ENCODE measurements at regions not wholly inside any gene's neighbourhood (a gene's known extent, or its start where the extent isn't known, plus 50 kb on each side); places are given as distances from the start of the nearest gene placed in this dataset.

GRCh38 chr5:53825016-53825415 lies 264.6 kb downstream of the NDUFS4 start:
- H2AFZ ChIP-seq (ENCODE audit: low read depth) = no peak overlapping the region
- no peaks in the 10 kb centered on the region for H3K79me2 ChIP-seq (ENCODE audit: insufficient read depth, low read depth)
- no peak overlapping the region for H3K4me3 ChIP-seq (IDR thresholded peaks at IDR 0.05; ENCODE audit: insufficient read depth, low read depth, low read length)
- no peak overlapping the region for H3K4me2 ChIP-seq
- TF ChIP-seq, protein P1, sequence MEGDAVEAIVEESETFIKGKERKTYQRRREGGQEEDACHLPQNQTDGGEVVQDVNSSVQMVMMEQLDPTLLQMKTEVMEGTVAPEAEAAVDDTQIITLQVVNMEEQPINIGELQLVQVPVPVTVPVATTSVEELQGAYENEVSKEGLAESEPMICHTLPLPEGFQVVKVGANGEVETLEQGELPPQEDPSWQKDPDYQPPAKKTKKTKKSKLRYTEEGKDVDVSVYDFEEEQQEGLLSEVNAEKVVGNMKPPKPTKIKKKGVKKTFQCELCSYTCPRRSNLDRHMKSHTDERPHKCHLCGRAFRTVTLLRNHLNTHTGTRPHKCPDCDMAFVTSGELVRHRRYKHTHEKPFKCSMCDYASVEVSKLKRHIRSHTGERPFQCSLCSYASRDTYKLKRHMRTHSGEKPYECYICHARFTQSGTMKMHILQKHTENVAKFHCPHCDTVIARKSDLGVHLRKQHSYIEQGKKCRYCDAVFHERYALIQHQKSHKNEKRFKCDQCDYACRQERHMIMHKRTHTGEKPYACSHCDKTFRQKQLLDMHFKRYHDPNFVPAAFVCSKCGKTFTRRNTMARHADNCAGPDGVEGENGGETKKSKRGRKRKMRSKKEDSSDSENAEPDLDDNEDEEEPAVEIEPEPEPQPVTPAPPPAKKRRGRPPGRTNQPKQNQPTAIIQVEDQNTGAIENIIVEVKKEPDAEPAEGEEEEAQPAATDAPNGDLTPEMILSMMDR (conservative IDR thresholded peaks at IDR 0.05; ENCODE audit: low read depth, low read length) = no peak
- H3K36me3 ChIP-seq (ENCODE audit: insufficient read depth) = no peaks in the 10 kb centered on the region
- no peaks in the 10 kb centered on the region for H3K27me3 ChIP-seq (ENCODE audit: insufficient read depth, low read depth)
- H3K9ac ChIP-seq = no peak overlapping the region
- H4K20me1 ChIP-seq (ENCODE audit: insufficient read depth) = no peaks in the 10 kb centered on the region
- H3K4me1 ChIP-seq (ENCODE audit: low read depth, poor library complexity, severe bottlenecking) = peaks cover 27% of the 10 kb centered on the region
- H3K27ac ChIP-seq = no peak overlapping the region

GRCh38 chr5:53825926-53826325 lies 265.5 kb downstream of the NDUFS4 start:
- Histone ChIP-seq H2AFZ (ENCODE audit: low read depth) (no peak overlapping the region; the same call in 1 of the 2 replicates), H3K4me2 (peak overlapping the region; percentile 19; the same call in 1 of the 2 replicates)

DNA sequence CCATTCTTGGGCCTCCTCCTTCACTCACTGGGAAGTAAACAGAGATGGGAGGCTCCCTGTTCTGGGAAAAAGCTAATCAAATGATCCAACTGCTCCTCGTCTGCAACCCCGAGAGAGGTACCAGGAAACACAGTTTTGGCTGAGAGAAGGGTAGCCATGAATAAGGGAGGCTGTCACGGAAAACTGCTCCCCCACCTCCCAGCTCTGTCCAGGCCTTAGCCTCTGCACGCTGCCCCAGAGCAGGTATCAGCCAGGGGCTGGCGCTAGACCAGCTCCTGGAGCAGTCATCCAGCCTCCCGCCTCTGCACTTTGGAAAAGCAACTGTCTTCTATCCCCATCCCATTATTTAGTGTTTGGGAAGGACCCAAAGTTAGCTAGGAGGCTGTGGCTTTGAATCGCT lies 266.1 kb downstream of the NDUFS4 start:
- H3K4me2 ChIP-seq = peak overlapping the region; percentile 19; the same call in 1 of the 2 replicates
- TF ChIP-seq, protein P1 (conservative IDR thresholded peaks at IDR 0.05; ENCODE audit: low read depth, low read length) = no peak
- no peak overlapping the region for H3K4me3 ChIP-seq (IDR thresholded peaks at IDR 0.05; ENCODE audit: insufficient read depth, low read depth, low read length)
- no peak overlapping the region for H3K9ac ChIP-seq
- H3K27me3 ChIP-seq (ENCODE audit: insufficient read depth, low read depth) = no peaks in the 10 kb centered on the region
- no peaks in the 10 kb centered on the region for H3K79me2 ChIP-seq (ENCODE audit: insufficient read depth, low read depth)
- H3K4me1 ChIP-seq (ENCODE audit: low read depth, poor library complexity, severe bottlenecking) = peaks cover 13% of the 10 kb centered on the region
- H4K20me1 ChIP-seq (ENCODE audit: insufficient read depth) = no peaks in the 10 kb centered on the region
- no peak overlapping the region for H3K27ac ChIP-seq
- no peak overlapping the region; the same call in 1 of the 2 replicates for H2AFZ ChIP-seq (ENCODE audit: low read depth)
- no peaks in the 10 kb centered on the region for H3K36me3 ChIP-seq (ENCODE audit: insufficient read depth)

More at GRCh38 chr5:53825926-53826325, 265.5 kb downstream of the NDUFS4 start:
- Histone ChIP-seq H3K9ac (no peak overlapping the region), H3K4me3 (IDR thresholded peaks at IDR 0.05; ENCODE audit: insufficient read depth, low read depth, low read length) (no peak overlapping the region), H3K27ac (no peak overlapping the region), H4K20me1 (ENCODE audit: insufficient read depth) (no peaks in the 10 kb centered on the region), H3K27me3 (ENCODE audit: insufficient read depth, low read depth) (no peaks in the 10 kb centered on the region), H3K79me2 (ENCODE audit: insufficient read depth, low read depth) (no peaks in the 10 kb centered on the region), H3K36me3 (ENCODE audit: insufficient read depth) (no peaks in the 10 kb centered on the region), H3K4me1 (ENCODE audit: low read depth, poor library complexity, severe bottlenecking) (peaks cover 18% of the 10 kb centered on the region)
- TF ChIP-seq, protein P1 (conservative IDR thresholded peaks at IDR 0.05; ENCODE audit: low read depth, low read length) = no peak

GRCh38 chr5:53827211-53827651 lies 266.8 kb downstream of the NDUFS4 start:
- Histone ChIP-seq H3K9ac (no peak overlapping the region), H3K4me2 (no peak overlapping the region), H3K27me3 (ENCODE audit: insufficient read depth, low read depth) (no peaks in the 10 kb centered on the region), H3K4me1 (ENCODE audit: low read depth, poor library complexity, severe bottlenecking) (peaks cover 13% of the 10 kb centered on the region), H3K27ac (no peak overlapping the region), H4K20me1 (ENCODE audit: insufficient read depth) (no peaks in the 10 kb centered on the region), H3K36me3 (ENCODE audit: insufficient read depth) (no peaks in the 10 kb centered on the region), H3K79me2 (ENCODE audit: insufficient read depth, low read depth) (no peaks in the 10 kb centered on the region), H2AFZ (ENCODE audit: low read depth) (no peak overlapping the region), H3K4me3 (IDR thresholded peaks at IDR 0.05; ENCODE audit: insufficient read depth, low read depth, low read length) (no peak overlapping the region)
- TF ChIP-seq, protein P1 (conservative IDR thresholded peaks at IDR 0.05; ENCODE audit: low read depth, low read length) = no peak
